Hepatocyte (in vitro differentiated cells): ENCODE measurements at regions not wholly inside any gene's neighbourhood (a gene's known extent, or its start where the extent isn't known, plus 50 kb on each side); places are given as distances from the start of the nearest gene placed in this dataset.

Source experiments
- EZH2 ChIP-seq: fragments of 200-600 bp; sonication (generic); IDR thresholded peaks from 2 replicates; pipeline ENCODE4 v1.6.1; 2016; ENCODE audit warnings: antibody characterized with exemption, mild to moderate bottlenecking, borderline replicate concordance
- EZH2phosphoT487 ChIP-seq: fragments of 200-600 bp; sonication (generic); IDR thresholded peaks from one replicate; pipeline ENCODE4 v1.6.1; 2018; ENCODE audit warnings: antibody characterized with exemption, mild to moderate bottlenecking, low read depth, moderate library complexity; ENCODE audit not compliant: unreplicated experiment, severe bottlenecking
- TF ChIP-seq, protein P1 (sequence below): fragments of 200-600 bp; sonication (generic); IDR thresholded peaks from 2 replicates; pipeline ENCODE4 v1.5.1; 2016; ENCODE audit warnings: antibody characterized with exemption, mild to moderate bottlenecking; ENCODE audit not compliant: poor library complexity

DNA sequence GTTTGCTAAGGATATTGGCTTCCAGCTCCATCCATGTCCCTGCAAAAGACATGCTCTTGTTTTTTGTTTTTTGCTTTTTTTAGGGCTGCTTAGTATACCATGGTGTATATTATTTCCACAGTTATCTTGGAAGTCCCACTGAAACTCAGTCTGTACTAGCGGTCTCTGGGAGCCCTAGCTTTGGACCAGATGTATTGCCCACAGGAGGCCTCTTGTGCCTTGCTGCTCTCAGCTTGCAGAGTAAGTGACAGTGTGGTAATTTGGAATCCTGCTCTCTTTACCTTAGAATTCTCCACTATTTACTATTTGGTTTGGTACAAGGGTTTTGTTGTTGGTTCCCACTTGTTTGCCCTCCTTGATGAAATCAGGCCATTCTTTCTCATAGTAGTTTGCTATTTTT, 1022.9 kb downstream of the LRFN5 start:
- TF ChIP-seq, protein P1, sequence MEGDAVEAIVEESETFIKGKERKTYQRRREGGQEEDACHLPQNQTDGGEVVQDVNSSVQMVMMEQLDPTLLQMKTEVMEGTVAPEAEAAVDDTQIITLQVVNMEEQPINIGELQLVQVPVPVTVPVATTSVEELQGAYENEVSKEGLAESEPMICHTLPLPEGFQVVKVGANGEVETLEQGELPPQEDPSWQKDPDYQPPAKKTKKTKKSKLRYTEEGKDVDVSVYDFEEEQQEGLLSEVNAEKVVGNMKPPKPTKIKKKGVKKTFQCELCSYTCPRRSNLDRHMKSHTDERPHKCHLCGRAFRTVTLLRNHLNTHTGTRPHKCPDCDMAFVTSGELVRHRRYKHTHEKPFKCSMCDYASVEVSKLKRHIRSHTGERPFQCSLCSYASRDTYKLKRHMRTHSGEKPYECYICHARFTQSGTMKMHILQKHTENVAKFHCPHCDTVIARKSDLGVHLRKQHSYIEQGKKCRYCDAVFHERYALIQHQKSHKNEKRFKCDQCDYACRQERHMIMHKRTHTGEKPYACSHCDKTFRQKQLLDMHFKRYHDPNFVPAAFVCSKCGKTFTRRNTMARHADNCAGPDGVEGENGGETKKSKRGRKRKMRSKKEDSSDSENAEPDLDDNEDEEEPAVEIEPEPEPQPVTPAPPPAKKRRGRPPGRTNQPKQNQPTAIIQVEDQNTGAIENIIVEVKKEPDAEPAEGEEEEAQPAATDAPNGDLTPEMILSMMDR = no peak
- TF ChIP-seq EZH2phosphoT487 (no peak), EZH2 (no peak)
